Kidney tubule cell (primary cell): ENCODE measurements at regions not wholly inside any gene's neighbourhood (a gene's known extent, or its start where the extent isn't known, plus 50 kb on each side); places are given as distances from the start of the nearest gene placed in this dataset.
A peak's percentile ranks its signal among the peaks of the same experiment; 100 is the strongest.
"Not testable (repeated sequence)": the region's sequence is repeated elsewhere in the genome, so short reads cannot be mapped to it uniquely, and the experiment has no call there.

Experiments
- DNase-seq: peaks from one replicate; pipeline ENCODE4 v3.0.0-alpha.2; 2018; ENCODE audit warnings: low spot score

DNA sequence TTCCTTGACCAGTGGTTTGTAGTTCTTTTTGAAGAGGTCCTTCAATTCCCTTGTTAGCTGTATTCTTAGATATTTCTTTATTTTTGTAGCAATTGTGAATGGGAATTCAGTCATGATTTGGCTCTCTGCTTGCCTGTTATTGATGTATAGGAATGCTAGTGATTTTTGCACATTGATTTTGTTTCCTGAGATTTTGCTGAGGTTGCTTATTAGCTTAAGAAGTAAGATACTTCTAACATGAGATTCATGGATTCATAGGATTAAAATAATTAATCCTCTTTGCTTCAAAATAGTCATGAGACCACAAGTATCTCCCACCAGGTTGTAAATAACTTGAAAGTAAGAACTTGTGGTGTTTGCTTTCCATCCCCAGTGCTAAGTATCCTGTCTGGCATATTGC is 308.9 kb downstream of the DTHD1 start:
- no peak for DNase-seq

DNA sequence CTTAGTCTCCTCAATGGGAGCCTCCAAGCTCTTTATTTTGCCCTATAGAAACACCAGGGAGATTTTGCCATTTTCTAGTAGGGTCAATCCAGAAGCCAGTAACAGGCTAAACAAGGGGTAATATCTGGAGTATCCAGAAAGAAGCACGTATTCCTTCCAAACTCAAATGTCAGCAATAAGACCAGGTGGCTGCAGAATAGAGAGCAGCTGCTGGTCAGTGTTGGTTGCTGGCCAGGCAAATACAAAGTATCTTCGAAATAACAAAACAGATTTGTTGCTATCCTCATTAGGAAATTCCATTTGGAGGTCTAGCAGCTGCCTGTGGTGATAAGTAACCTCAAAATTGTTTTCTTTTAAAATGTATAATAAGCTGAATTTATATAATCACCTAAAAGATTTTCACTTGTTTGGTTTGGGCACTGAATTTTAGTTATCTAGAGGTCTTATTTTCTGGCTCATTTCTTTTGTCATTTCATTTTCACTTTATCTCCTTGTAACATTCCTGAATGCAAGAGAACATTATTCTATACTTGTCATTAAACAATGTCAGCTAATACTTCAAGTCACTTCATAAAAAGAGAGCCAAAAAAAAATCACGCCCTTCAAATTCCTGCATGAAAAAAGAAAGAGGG is 320.6 kb downstream of the DTHD1 start:
- DNase-seq = no peak

DNA sequence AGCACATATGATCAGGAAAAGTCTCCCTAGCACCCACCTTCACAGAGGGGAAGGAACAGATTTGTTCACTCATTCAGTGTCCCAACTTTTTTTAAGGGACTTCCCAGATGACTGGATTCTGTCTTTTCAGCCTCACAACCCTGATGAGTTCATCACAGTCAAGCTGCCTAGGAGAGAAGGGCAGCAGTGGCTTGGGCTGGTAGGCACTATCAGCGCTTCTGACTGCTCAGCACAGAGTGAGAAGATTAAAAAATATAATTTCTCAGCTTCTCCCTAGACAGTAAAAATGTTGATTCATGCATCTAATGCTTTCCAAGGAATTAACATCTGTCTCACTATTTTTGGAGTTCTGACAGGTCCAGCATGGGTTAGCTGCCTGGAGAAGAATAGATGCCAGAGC is 328.2 kb downstream of the DTHD1 start:
- DNase-seq = no peak

DNA sequence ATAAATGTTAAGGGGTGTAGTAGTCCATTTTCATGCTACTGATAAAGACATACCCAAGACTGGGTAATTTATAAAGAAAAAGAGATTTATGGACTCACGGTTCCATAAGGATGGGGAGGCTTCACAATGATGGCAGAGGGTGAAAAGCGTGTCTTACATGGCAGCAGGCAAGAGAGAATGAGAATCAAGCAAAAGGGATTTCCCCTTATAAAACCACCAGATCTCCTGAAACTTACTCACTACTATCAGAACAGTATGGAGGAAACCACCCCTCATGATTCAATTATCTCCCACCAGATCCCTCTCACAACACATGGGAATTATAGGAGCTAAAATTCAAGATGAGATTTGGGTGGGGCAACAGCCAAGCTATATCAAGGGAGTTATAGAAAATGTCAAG is 329.2 kb downstream of the DTHD1 start:
- no peak for DNase-seq

DNA sequence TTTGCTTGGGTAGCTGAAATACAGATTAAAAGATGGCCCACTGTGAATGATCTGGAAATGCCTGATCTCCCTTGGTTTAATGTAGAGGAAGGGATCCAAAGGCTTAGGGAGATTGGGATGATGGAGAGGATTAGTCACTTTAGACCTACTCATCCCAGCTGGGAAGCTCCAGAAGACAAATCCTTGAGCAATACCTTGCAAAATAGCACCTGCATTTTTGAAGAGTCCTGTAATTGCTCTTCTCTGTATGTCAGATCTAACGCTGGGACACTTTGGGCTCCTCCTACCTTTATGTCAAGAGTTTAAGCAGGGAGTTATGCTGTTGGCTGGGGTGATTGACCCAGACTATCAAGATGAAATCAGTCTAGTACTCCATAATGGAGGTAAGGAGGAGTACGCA is 331.7 kb downstream of the DTHD1 start:
- DNase-seq = not testable (repeated sequence)

DNA sequence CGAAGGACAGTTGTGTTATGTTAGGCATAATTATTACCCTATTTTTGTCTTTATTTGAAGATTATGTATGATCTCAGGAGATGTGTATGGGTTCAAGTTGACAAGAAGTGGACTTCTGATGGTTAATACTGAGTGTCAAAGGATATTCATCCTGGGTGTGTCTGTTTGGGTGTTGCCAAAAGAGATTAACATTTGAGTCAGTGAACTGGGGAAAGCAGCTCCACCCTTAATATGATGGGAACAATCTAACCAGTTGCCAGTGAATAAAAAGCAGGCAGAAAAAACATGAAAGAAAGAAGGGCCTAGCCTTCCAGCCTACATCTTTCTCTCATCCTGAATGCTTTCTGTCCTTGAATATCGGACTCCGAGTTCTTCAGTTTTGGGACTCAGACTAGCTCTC is 332.6 kb downstream of the DTHD1 start:
- no peak for DNase-seq

DNA sequence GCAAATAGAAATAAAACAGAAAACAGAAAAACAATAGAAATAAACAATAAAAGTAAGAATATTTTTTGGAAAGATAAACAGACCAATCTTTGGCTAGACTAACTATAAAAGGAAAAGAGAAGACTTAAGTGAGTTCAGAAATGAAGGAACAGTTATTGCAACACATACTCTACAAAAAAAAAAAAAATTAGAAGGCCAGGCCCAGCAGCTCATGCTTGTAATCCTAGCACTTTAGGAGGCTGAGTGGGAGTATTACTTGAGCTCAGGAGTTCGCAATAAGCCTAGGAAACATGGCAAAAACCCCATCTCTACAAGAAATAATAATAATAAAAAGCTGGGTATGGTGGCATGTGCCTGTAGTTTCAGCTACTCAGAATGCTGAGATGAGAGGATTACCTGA is 336.7 kb downstream of the DTHD1 start:
- no peak for DNase-seq

DNA sequence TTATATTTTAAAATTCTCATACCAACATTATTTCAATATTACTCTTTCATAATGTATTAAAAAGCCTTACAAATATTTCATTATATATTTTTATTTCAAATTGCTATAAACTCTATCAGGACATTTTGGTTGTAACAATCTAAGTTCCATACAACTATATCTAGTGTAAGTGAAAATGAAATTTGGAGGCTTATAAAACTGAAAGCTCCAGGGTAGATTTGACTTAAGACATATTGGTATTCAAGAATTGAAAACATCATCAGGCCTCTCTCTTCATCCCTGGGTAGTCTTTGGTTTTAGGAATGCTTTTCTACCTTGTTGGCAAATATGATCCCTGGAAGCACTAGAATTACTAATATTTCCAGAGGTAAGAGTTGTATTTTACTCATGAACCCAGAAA is 342.6 kb downstream of the DTHD1 start:
- DNase-seq = no peak

DNA sequence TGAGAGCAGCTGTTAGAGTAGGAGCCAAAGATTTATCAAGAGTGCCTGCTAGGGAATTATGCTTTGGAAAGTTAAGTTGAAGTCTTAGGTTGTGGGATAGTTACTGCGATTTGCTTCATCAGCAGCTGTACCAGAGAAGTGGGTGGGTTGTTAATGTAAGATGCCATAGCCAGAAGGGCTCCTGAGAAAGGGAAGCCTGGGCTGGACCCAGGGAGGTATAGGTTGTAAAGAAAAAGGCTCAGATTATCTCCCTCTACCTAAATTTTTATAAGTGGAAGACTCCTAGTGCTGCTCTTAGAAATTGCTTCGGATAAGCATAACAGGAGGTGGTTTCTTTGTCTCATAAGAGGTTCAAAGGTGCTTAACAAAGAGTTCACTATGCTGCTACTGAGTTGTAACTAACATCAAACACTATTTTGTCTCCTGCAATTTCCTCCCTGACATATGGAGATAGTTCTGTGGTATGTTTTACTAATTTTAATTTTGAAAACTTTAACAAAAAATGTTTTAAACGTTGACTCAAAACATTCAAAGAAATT is 356.9 kb downstream of the DTHD1 start:
- DNase-seq = no peak

DNA sequence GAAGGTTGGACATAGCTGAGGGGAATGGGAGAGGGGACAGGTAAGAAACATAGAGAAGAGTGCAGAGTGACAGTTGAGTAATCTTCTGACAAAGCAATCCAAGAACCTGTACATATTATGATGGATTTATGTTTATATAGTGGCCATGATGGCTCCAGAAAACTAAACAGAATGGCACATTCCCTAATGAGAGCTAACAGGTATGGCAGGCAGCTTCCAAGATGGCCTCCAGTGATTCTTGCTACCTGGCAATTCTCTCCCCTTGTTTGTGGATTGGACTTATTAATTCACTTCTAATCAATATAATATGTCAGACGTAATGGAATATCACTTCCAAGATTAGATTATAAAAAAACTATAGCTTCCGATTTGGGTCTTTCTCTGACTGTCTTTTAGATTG is 359.5 kb downstream of the DTHD1 start:
- DNase-seq = no peak

DNA sequence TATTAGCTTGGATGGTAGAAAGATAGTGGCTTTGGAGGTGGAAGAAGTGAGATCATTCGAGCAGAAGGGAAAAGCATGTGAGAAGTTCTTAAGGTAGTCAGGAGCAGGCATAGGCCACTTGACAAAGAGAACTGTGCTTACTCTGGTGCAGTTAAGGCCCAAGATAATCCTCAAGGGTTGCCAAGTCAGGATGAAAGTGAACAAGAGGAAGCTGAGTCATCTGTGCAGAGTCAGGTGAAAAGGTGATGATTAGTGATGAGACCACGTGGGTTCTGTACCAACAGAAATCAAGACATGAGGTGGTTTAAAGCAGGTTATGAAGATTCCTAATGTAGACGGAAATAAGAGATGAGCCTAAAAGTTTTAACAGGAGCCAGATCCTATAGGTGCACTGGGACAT is 369.8 kb downstream of the DTHD1 start:
- DNase-seq = peak; percentile 45

DNA sequence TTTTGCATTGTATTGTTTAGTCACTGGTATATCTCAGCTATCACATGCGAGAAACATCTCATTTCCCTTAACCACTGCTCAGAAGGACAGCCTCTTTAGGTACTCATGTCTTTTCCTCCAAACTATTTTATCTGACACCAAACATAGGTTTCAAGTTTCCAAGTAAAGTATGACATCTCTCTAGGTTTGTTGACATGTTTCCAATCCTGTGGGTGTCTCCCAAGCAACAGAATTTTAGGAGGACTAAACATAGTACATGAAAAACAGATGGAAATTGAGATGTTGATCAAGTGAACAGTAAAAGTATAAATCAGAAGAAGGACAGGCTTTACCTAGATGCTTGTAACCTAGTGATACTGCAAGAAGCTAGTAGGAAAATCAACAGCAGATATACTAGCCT is 371.4 kb downstream of the DTHD1 start:
- no peak for DNase-seq

DNA sequence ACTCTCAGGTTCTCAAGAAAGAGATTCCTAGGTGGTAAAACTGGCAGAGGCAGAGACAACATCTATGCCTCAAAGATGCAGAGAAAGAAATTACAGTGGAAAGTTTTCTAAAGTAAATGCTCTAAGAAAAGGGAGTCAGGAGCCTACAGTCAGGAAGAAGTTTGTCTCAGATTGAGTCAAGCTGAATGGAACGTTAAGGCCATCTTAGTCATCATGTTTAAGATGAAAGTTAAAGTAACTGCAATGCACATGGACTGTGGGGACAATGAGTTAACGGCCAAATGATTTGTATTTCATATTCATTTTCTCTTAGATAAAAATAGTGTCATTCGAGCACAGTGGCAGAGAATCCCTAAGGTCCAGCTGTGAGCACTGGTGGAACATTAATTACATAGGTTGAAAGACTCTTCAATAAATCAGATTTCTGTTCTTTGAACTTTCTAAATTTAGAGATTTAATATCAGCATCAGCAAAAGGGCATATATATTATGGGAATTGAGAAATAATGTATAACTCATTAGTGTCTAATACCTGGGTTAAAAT is 384.6 kb downstream of the DTHD1 start:
- no peak for DNase-seq

DNA sequence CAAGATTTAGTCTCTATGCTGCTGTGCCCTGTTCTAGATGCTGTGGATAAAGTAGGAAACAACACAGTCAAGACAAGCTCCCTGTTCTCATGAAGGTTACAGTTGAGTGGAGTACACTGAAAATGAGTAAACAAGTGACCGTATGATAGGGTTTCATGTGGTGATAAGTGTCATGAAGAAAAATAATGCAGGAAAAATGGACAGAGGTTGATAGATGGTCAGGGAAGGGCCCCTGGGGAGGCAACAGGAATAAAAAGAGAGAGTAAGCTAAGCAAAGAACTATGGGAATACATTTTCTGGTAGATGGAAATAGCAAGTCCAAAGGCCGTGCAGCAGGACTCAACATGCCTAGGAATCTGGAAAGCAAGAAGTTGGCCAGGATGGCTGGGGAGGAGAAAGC is 394.0 kb downstream of the DTHD1 start:
- no peak for DNase-seq

DNA sequence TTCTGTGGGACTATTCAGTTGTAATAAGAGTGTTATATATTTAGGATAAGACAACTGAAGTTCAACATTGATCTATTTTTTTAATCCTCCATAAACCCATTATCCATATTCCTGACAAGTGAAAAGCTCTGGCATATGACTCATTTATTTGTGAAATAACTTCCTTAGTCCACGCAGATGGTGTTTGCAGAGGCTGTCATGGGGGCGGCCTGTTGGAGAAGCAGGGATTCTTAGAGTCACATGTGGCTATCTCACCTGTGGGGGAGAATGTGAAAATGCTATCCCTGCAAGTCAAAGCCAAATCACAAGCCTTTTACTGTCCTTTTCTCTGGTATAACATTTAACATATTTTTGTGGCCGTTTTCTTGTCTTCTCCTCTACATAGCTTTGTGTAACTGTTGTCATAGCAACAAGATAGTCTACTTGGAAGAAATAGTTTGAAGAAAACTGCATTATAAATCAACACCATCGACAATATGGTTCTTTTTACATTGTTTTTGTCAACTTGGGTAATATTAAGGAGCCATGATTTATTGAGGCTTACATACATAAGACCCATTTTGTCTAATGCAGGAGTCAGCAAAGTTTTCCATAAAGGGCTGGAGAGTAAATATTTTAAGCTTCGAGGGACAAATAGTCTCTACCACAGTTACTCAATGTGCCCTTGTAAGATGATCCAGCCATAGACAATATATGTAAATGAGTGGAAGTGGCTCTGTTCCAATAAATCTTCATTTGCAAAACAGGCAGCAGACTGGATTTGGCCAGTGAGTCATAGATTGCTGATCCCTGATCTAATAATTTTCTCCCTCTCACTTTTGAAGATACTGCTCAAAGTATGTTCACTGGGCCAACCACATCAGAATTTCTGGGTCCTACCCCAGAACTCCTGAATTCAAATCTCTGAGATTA is 395.0 kb downstream of the DTHD1 start:
- DNase-seq = peak; percentile 6

DNA sequence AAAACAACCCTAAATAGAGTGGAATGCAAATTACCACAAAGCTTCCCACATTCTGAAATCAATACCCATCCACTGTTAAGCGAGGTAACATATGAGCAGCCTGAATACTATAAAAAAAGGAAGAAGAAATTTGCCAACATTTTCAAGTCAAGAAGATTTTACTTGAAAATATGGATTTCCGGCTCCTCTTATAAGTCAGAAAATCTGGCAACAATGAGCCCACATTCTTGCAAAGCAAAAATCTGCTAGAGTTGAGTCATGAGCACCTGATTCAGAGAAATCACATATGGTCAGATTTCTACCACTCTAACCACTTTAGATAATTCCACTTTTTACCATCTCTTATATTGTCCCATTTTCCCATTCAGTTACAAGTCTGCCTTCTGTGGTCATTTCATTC is 395.7 kb downstream of the DTHD1 start:
- no peak for DNase-seq

DNA sequence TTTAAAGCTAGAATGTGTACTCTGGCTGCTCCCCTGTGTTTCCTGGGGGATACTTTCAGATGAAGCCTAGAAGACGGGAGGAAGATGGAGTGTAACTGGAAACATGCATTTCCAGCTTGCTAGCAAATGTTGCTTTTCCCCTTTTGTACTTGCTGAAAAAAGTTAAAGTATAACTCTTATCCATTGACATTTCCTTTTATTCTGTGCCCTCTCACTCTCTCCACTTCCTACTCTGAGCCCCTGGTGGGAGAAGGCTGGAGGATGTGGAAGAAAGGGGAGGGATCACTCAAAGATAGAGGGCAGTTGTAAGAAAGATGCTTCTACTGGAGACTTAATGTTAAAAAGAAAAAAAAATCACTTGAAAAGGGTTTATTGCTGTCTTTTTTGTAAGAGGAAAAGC is 396.5 kb downstream of the DTHD1 start:
- no peak for DNase-seq

DNA sequence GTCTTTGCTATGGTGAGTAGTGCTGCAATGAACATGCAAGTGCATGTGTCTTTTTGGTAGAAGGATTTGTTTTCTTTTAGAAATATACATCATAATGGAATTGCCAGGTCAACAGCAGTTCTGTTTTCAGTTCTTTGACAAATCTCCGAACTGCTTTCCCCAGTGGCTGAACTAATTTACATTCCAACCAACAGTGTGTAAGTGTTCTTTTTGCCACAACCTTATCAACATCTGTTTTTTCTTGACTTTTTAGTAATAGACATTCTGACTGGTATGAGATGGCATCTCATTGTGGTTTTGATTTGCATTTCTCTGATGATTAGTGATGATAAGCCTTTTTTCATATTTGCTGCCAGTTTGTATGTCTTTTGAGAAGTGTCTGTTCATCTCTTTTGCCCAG is 406.3 kb downstream of the DTHD1 start:
- no peak for DNase-seq

DNA sequence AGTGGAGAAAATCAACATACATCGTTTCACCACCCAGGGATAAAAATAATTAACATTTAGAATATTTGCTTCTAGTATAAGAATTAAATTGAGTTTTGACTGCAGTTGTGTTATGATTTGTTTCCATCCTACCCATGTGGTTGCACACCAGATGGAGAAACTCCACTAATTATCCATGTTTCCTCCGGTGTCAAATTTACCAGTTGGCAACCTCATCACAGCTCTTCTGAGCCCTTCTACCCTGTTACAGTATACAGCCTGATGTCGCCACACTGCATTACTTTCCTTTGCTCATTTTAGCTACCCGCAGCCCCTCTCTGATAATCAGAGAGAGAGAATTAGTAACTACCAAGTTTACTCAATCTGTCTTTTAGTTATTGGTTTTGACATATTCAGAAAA is 411.2 kb downstream of the DTHD1 start:
- no peak for DNase-seq

DNA sequence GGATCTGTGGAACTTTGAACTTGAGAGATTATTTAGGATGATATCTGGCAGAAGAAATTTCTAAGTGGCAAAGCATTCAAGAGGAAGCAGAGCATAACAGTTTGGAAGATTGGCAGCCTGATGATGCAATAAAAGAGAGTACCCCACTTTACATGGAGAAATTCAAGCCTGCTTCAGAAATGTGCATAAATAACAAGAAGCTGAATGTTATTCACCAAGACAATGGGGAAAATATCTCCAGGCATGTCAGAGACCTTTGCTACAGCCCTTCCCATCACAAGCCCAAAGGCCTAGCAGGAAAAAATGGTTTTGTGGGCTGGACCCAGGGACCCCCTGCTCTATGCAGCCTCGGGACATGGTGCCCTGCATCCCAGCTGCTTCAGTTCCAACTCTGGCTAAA is 420.8 kb downstream of the DTHD1 start:
- no peak for DNase-seq

DNA sequence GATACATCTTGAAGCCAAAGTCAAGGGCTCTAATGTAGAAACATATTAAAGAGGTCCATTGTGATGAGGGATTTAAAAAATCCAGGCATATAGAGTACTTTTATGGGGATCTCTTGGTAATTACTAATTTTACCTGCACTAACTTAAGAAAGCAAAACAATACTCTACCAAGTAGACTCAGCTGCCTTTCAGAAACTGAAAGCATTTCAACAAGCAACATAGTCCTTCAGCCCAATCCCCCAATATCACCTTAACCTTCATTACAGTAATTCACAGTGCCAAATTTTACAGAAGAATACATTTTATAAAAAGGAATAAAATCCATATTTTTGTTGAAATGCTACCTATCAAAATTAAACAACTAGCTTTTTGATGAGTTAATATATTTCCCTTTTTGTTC is 422.9 kb downstream of the DTHD1 start:
- DNase-seq = no peak

DNA sequence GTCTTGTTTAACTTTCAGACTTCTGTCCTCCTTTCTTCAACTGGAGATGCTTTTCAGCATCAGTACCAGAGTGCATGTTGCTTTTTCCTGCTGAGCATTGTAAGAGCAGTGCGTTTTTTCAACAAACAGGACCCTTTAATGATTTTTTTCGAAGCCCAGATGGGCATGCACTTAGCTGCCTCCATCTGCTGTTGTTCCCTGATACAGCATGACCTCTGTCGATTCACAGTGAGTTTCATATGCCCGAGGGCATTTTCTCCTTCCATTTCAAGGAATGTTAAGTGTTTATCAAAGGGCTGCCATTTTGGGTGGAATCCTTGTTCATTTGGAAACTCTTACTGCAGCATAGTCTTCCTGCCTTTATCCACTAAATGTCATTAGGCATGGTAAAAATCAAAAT is 428.6 kb downstream of the DTHD1 start:
- DNase-seq = no peak

DNA sequence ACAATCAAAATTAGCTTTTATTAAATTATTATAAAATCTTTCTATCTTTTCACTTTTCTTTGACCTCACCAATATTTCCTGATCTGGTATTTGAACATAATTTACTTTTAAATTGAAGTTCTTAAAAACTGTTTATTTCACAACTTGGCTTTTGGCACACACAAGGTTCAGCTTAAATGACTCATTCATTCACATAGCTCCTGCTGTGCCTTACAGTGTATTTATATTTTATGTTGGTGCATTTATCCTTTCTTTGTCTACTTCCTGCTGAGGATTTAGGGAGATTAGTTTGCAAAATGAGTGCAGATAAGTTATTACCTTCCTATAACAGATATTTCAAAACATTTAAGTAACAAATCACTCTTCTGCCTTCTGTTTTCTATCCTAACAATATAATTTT is 430.6 kb downstream of the DTHD1 start:
- DNase-seq = no peak
